ENCODE measurements at regions not wholly inside any gene's neighbourhood (a gene's known extent, or its start where the extent isn't known, plus 50 kb on each side); places are given as distances from the start of the nearest gene placed in this dataset.

DNA sequence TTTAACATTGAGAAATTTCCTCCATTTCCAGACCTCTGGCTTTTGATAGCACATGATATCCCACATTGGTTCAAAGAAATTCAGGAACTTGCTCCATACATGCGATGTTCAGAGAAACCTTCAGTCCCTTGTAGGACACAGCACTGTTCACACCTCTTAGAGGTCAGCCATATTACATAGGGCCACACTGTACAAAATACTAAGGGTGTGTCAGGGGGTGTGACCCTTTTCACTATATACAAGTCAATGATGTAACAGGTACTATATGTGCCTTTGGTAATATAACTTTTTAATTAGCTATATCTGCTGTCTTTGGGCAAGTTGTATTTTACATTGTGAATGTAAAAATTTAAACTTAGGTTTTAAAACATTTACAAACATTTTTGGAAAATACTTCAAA lies 505.5 kb downstream of the ENC1 start:
- Histone ChIP-seq H3K9ac (ENCODE audit: low read depth, low read length) (no peak overlapping the region), H3K79me2 (ENCODE audit: insufficient read depth, low read length) (no peaks in the 10 kb centered on the region), H3K27me3 (ENCODE audit: insufficient read depth, low read length, poor library complexity) (no peaks in the 10 kb centered on the region), H2AFZ (ENCODE audit: low read depth, low read length) (no peak overlapping the region), H3K4me2 (ENCODE audit: insufficient read depth, low read length) (no peak overlapping the region), H3K27ac (ENCODE audit: low read length) (no peak overlapping the region), H3K4me3 (ENCODE audit: low read depth in 1 of 2, low read length in 2 of 2) (no peak overlapping the region), H3K36me3 (ENCODE audit: insufficient read depth, low read length) (no peaks in the 10 kb centered on the region), H3K4me1 (ENCODE audit: insufficient read depth, low read length) (no peaks in the 10 kb centered on the region), H4K20me1 (ENCODE audit: insufficient read depth, low read length) (no peaks in the 10 kb centered on the region), H3K9me3 (ENCODE audit: insufficient read depth, low read length, severe bottlenecking) (no peaks in the 10 kb centered on the region)
- ATAC-seq (ENCODE audit: insufficient read depth, low read depth) (no peak), DNase-seq (no peak)
- TF ChIP-seq EZH2 (IDR thresholded peaks at IDR 0.05; ENCODE audit: borderline replicate concordance, low read depth, low read length, severe bottlenecking), result no peak
- TF ChIP-seq, protein P1, sequence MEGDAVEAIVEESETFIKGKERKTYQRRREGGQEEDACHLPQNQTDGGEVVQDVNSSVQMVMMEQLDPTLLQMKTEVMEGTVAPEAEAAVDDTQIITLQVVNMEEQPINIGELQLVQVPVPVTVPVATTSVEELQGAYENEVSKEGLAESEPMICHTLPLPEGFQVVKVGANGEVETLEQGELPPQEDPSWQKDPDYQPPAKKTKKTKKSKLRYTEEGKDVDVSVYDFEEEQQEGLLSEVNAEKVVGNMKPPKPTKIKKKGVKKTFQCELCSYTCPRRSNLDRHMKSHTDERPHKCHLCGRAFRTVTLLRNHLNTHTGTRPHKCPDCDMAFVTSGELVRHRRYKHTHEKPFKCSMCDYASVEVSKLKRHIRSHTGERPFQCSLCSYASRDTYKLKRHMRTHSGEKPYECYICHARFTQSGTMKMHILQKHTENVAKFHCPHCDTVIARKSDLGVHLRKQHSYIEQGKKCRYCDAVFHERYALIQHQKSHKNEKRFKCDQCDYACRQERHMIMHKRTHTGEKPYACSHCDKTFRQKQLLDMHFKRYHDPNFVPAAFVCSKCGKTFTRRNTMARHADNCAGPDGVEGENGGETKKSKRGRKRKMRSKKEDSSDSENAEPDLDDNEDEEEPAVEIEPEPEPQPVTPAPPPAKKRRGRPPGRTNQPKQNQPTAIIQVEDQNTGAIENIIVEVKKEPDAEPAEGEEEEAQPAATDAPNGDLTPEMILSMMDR (IDR thresholded peaks at IDR 0.05; ENCODE audit: borderline replicate concordance, extremely low read depth, low read length, poor library complexity, severe bottlenecking), result no peak

DNA sequence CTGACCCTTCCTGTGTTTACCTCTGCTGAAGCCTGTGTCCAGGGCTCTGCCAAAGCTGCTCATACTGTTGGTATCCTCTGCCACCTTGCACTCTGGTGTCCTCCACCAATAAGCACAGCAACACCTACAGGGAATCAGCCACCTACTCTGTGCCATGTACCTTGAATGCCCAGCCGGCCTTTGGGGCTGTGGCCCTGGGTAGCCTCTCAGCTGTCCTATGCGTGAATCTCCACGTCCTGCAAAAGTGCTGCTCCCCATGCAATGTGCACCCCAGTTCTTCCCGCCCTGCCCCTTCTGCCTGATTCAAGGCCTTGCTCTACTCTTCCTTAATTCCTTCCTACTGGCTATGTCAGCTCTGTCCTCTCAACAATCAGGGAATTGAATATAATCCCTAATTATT lies 506.5 kb downstream of the ARHGEF28 start:
- no peak for TF ChIP-seq EZH2 (IDR thresholded peaks at IDR 0.05; ENCODE audit: borderline replicate concordance, low read depth, low read length, severe bottlenecking)
- TF ChIP-seq, protein P1 (IDR thresholded peaks at IDR 0.05; ENCODE audit: borderline replicate concordance, extremely low read depth, low read length, poor library complexity, severe bottlenecking), result no peak
- Histone ChIP-seq H3K4me2 (ENCODE audit: insufficient read depth, low read length) (no peak overlapping the region), H4K20me1 (ENCODE audit: insufficient read depth, low read length) (no peaks in the 10 kb centered on the region), H3K4me1 (ENCODE audit: insufficient read depth, low read length) (no peaks in the 10 kb centered on the region), H3K27ac (ENCODE audit: low read length) (no peak overlapping the region), H3K9ac (ENCODE audit: low read depth, low read length) (no peak overlapping the region), H3K79me2 (ENCODE audit: insufficient read depth, low read length) (no peaks in the 10 kb centered on the region), H3K27me3 (ENCODE audit: insufficient read depth, low read length, poor library complexity) (peaks cover under 1% of the 10 kb centered on the region), H2AFZ (ENCODE audit: low read depth, low read length) (no peak overlapping the region), H3K9me3 (ENCODE audit: insufficient read depth, low read length, severe bottlenecking) (no peaks in the 10 kb centered on the region), H3K36me3 (ENCODE audit: insufficient read depth, low read length) (no peaks in the 10 kb centered on the region), H3K4me3 (ENCODE audit: low read depth in 1 of 2, low read length in 2 of 2) (no peak overlapping the region)
- DNase-seq (no peak), ATAC-seq (ENCODE audit: insufficient read depth, low read depth) (no peak)

DNA sequence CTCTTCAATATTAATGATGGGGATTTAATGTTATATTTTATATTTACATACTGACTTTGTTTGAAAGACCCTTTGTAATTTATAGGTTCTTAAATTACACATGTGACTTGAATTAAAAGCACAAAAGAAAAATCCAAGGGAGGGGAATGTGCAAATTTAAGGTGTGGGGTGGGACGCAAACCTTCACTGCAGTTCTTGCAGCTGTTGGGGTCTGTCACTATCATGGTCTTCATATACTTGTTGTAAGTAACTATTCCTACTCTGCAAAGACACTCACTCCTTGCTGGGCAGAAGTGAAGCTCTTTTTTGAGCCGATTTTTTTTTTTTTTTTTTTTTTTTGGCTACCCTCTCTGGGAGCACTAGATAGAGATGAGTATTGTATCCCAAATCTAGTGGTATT lies 505.3 kb downstream of the ARHGEF28 start:
- H3K4me1 ChIP-seq (ENCODE audit: insufficient read depth, low read length), result no peaks in the 10 kb centered on the region
- no peak for ATAC-seq (ENCODE audit: insufficient read depth, low read depth)

More for the DNA sequence above, 505.3 kb downstream of the ARHGEF28 start:
- H4K20me1 ChIP-seq (ENCODE audit: insufficient read depth, low read length), result no peaks in the 10 kb centered on the region
- TF ChIP-seq, protein P1 (IDR thresholded peaks at IDR 0.05; ENCODE audit: borderline replicate concordance, extremely low read depth, low read length, poor library complexity, severe bottlenecking), result no peak
- TF ChIP-seq EZH2 (IDR thresholded peaks at IDR 0.05; ENCODE audit: borderline replicate concordance, low read depth, low read length, severe bottlenecking), result no peak
- H3K27ac ChIP-seq (ENCODE audit: low read length), result no peak overlapping the region
- H3K9ac ChIP-seq (ENCODE audit: low read depth, low read length), result no peak overlapping the region
- no peaks in the 10 kb centered on the region for H3K79me2 ChIP-seq (ENCODE audit: insufficient read depth, low read length)
- no peak overlapping the region for H2AFZ ChIP-seq (ENCODE audit: low read depth, low read length)
- H3K36me3 ChIP-seq (ENCODE audit: insufficient read depth, low read length), result no peaks in the 10 kb centered on the region
- H3K4me2 ChIP-seq (ENCODE audit: insufficient read depth, low read length), result no peak overlapping the region
- H3K9me3 ChIP-seq (ENCODE audit: insufficient read depth, low read length, severe bottlenecking), result no peaks in the 10 kb centered on the region
- H3K27me3 ChIP-seq (ENCODE audit: insufficient read depth, low read length, poor library complexity), result peaks cover 4% of the 10 kb centered on the region
- no peak overlapping the region for H3K4me3 ChIP-seq (ENCODE audit: low read depth in 1 of 2, low read length in 2 of 2)
- DNase-seq, result no peak
